ENCODE measurements at regions not wholly inside any gene's neighbourhood (a gene's known extent, or its start where the extent isn't known, plus 50 kb on each side); places are given as distances from the start of the nearest gene placed in this dataset.

- H3K14ac ChIP-seq (ENCODE audit: insufficient read length), result no peak overlapping the region
- no peak overlapping the region for H4K8ac ChIP-seq (ENCODE audit: extremely low read depth, insufficient read depth, low read length)
Observed at GRCh38 chr11:109203176-109203575, 218.8 kb upstream of the C11orf87 start.

More at GRCh38 chr11:109203176-109203575, 218.8 kb upstream of the C11orf87 start:
- Histone ChIP-seq H3K4me3 (ENCODE audit: extremely low read depth in 1 of 4, insufficient read depth in 2 of 4, low read depth in 3 of 4, low read length in 4 of 4) (no peak overlapping the region), H3K79me1 (ENCODE audit: low read depth, low read length) (no peaks in the 10 kb centered on the region), H4K91ac (replicated peaks; ENCODE audit: insufficient read length, low read length) (no peak overlapping the region), H3K23me2 (ENCODE audit: low read depth, low read length) (no peaks in the 10 kb centered on the region), H3K56ac (replicated peaks; ENCODE audit: insufficient read length, low read depth, low read length) (no peak overlapping the region), H3K36me3 (ENCODE audit: control insufficient read depth in 2 of 4, insufficient read depth in 4 of 4, low read length in 3 of 4) (no peaks in the 10 kb centered on the region), H3K4me1 (replicated peaks in 1 of 4; ENCODE audit: control insufficient read depth in 3 of 4, insufficient read depth in 4 of 4, low read length in 3 of 4) (no peaks in the 10 kb centered on the region), H2AK5ac (ENCODE audit: low read depth, low read length) (no peak overlapping the region), H4K5ac (ENCODE audit: insufficient read length, low read depth, low read length) (no peak overlapping the region), H3K27me3 (replicated peaks in 1 of 4; ENCODE audit: control insufficient read depth in 3 of 4, extremely low read depth in 1 of 4, insufficient read depth in 3 of 4, low read length in 3 of 4) (no peaks in the 10 kb centered on the region), H3K79me2 (ENCODE audit: control insufficient read depth in 1 of 2, insufficient read depth in 2 of 2, low read length in 2 of 2) (no peaks in the 10 kb centered on the region), H3K4ac (replicated peaks; ENCODE audit: insufficient read length, low read depth, low read length) (no peak overlapping the region), H3K18ac (ENCODE audit: extremely low read depth, low read length) (no peak overlapping the region), H3K9me3 (ENCODE audit: insufficient read depth in 2 of 2, low read depth in 1 of 2, low read length in 1 of 2) (peaks cover 0 to 5% of the 10 kb centered on the region in 2 experiments; a peak in 3 of 4 replicates), H4K20me1 (replicated peaks in 1 of 2; ENCODE audit: control insufficient read depth in 1 of 2, insufficient read depth in 2 of 2, low read length in 2 of 2) (no peaks in the 10 kb centered on the region), H3K9ac (replicated peaks in 1 of 4; ENCODE audit: extremely low read depth in 1 of 4, low read depth in 3 of 4, low read length in 3 of 4) (no peak overlapping the region), H3K4me2 (ENCODE audit: insufficient read depth in 1 of 2, low read depth in 2 of 2, low read length in 2 of 2) (no peak overlapping the region), H2BK15ac (ENCODE audit: low read length) (no peak overlapping the region), H3K23ac (ENCODE audit: insufficient read length) (no peak overlapping the region), H2AFZ (ENCODE audit: low read length) (no peak overlapping the region), H2BK20ac (ENCODE audit: low read length) (no peak overlapping the region), H2BK120ac (replicated peaks; ENCODE audit: low read depth, low read length) (no peak overlapping the region), H2BK5ac (ENCODE audit: low read depth, low read length) (no peak overlapping the region), H2BK12ac (ENCODE audit: low read depth, low read length) (no peak overlapping the region), H3K27ac (ENCODE audit: low read depth, low read length) (no peak overlapping the region)
- ChIA-PET CTCF (ENCODE audit: partially characterized antibody) (no interaction called here), POLR2A (ENCODE audit: partially characterized antibody) (no interaction called here)
- 88% methylated on average over 1 of the region's 1 CpG; no CpG with 5 or more reads in 1 of the 2 experiments for WGBS, 2 experiments (ENCODE audit: extremely low coverage in 1 of 2, insufficient coverage in 1 of 2, insufficient read length in 1 of 2, insufficient replicate concordance in 2 of 2, low coverage in 1 of 2, low lambda C conversion rate in 2 of 2, missing lambda C conversion rate in 1 of 2)
- TF ChIP-seq ATF3 (IDR thresholded peaks at IDR 0.05; ENCODE audit: insufficient read depth, low read depth, low read length) (no peak), FOSL1 (IDR thresholded peaks at IDR 0.05; ENCODE audit: insufficient read depth, low read depth, low read length) (no peak), SP2 (IDR thresholded peaks at IDR 0.05; ENCODE audit: low read length) (no peak), CREB1 (IDR thresholded peaks at IDR 0.05) (no peak), RXRA (IDR thresholded peaks at IDR 0.05; ENCODE audit: insufficient read depth, low read depth, low read length) (no peak), ZNF274 (IDR thresholded peaks at IDR 0.05; ENCODE audit: borderline replicate concordance, extremely low read depth, low read length) (no peak), RBBP5 (IDR thresholded peaks at IDR 0.05; ENCODE audit: borderline replicate concordance, low read depth, low read length) (no peak), CEBPB (IDR thresholded peaks at IDR 0.05; ENCODE audit: low read depth, low read length) (no peak), KDM1A (IDR thresholded peaks at IDR 0.05; ENCODE audit: borderline replicate concordance, low read length) (no peak), NRF1 (IDR thresholded peaks at IDR 0.05; ENCODE audit: low read depth, low read length) (no peak), SP1 (IDR thresholded peaks at IDR 0.05; ENCODE audit: low read depth, low read length) (no peak)
- DNase-seq (ENCODE audit: low read depth in 1 of 2, low spot score in 2 of 2), result no peak
- FAIRE-seq, result no peak
